ENCODE measurements at regions not wholly inside any gene's neighbourhood (a gene's known extent, or its start where the extent isn't known, plus 50 kb on each side); places are given as distances from the start of the nearest gene placed in this dataset.

DNA sequence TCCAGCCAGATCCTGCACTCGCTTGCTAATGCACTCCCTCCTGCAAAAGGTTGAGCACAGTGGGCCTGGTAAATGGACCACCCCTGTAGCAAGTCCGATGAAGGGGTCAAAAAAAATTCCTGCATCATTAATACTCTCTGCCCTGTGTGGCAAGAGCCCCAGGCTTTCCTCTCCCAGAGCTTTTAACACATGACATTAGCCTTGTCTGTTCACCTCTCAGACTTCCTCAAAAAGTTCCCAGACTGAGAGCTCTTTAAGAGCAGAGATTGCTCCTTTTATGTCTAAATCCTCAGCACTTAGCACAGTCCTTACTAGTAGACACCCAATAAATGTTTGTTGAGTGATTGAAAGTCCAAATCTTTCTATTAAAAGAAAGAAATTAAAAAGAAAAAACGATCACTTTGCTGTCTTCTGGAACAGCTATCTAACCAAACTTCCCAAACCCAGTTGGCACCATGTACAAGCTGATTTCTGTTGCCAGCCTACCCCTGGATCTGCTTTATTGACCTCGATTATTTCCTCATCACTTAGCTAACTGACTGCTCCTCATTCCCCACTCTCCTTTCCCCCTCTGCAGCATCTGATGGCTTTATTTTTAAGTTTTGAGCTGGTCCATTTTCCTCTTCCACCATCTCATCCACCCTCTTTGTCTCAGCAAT lies 209.8 kb downstream of the ENC1 start:
- H3K4me1 ChIP-seq, result peaks cover 26% of the 10 kb centered on the region
- no peaks in the 10 kb centered on the region for H3K9me3 ChIP-seq
- WGBS, result 75% methylated on average over 4 of the region's 4 CpGs
- no peak for TF ChIP-seq EP300 (IDR thresholded peaks at IDR 0.05)
- no peaks in the 10 kb centered on the region for H3K27me3 ChIP-seq
- H3K36me3 ChIP-seq, result no peaks in the 10 kb centered on the region
- H3K4me3 ChIP-seq, result no peak overlapping the region
- no peak for DNase-seq (ENCODE audit: low spot score in 2 of 2)
- H3K27ac ChIP-seq, result no peak overlapping the region

DNA sequence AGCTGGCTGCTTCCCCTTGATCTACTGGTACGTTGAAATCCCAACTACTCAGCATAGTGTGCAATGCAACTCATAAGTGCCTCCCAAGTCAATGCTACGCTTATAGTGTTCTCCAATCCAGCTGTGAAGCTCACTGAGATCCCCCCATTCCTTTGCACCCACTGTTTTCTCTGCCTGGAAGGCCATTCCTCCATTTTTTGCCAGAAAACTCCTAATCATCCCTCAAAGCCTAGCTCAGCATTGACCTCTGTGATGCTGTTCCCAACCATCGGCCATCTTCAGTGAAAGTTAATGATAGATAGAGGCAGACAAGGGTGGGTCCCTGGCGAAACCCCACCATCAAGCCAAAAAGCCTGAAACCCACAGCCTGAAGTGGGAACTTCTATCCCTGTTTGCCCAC lies 211.0 kb downstream of the ENC1 start:
- Histone ChIP-seq H3K36me3 (no peaks in the 10 kb centered on the region), H3K27ac (no peak overlapping the region), H3K9me3 (no peaks in the 10 kb centered on the region), H3K4me1 (peaks cover 26% of the 10 kb centered on the region), H3K4me3 (no peak overlapping the region), H3K27me3 (no peaks in the 10 kb centered on the region)
- WGBS, result 96% methylated on average over 4 of the region's 4 CpGs
- no peak for TF ChIP-seq POLR2A (IDR thresholded peaks at IDR 0.05)
- no peak for TF ChIP-seq POLR2AphosphoS5 (IDR thresholded peaks at IDR 0.05)
- TF ChIP-seq EP300 (IDR thresholded peaks at IDR 0.05), result no peak
- no peak for DNase-seq (ENCODE audit: low spot score in 2 of 2)

DNA sequence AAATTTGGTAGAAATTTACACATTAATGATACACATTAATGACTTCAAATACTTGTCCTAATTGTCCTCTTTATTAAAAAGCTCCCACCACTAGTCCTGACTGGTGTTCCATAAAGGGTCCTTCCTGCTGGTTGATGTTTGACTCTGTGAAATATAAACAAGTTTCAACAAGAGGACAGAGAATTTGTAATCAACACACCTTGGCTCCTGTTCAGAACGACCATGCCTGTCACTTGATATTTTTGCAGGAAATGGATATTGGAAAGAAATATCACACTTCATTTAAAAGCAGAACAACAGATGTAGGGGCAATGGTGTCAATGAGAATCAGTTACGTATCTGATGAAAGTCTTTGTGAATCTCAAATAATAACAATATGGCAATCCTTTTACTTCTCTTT lies 211.7 kb downstream of the ENC1 start:
- Histone ChIP-seq H3K4me3 (no peak overlapping the region), H3K27ac (no peak overlapping the region), H3K27me3 (no peaks in the 10 kb centered on the region), H3K4me1 (peaks cover 21% of the 10 kb centered on the region), H3K9me3 (no peaks in the 10 kb centered on the region), H3K36me3 (no peaks in the 10 kb centered on the region)
- TF ChIP-seq POLR2AphosphoS5 (IDR thresholded peaks at IDR 0.05), result no peak
- TF ChIP-seq, protein P1, sequence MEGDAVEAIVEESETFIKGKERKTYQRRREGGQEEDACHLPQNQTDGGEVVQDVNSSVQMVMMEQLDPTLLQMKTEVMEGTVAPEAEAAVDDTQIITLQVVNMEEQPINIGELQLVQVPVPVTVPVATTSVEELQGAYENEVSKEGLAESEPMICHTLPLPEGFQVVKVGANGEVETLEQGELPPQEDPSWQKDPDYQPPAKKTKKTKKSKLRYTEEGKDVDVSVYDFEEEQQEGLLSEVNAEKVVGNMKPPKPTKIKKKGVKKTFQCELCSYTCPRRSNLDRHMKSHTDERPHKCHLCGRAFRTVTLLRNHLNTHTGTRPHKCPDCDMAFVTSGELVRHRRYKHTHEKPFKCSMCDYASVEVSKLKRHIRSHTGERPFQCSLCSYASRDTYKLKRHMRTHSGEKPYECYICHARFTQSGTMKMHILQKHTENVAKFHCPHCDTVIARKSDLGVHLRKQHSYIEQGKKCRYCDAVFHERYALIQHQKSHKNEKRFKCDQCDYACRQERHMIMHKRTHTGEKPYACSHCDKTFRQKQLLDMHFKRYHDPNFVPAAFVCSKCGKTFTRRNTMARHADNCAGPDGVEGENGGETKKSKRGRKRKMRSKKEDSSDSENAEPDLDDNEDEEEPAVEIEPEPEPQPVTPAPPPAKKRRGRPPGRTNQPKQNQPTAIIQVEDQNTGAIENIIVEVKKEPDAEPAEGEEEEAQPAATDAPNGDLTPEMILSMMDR (IDR thresholded peaks at IDR 0.05), result no peak
- TF ChIP-seq EP300 (IDR thresholded peaks at IDR 0.05), result no peak
- no peak for TF ChIP-seq POLR2A (IDR thresholded peaks at IDR 0.05)
- WGBS, result 63% methylated on average over 2 of the region's 2 CpGs
- DNase-seq (ENCODE audit: low spot score in 2 of 2), result no peak

DNA sequence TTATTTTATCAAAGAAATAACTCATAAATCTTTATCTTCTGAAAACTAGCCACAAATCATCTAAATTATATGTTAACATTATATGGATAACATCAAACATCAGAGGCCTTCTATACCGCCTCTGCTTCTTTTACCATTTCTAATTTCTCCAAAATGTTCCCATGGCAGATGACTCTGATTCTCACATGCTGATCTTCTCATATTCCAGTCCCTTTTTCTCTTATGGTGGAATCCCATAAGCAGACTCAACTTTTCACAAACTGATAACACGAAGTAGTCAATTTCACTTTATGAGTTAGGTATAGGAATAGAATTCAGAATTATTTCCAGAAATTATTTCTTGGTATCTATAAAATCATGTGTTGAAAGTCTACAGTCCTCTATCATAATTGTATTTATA lies 212.3 kb downstream of the ENC1 start:
- Histone ChIP-seq H3K4me3 (no peak overlapping the region), H3K27ac (no peak overlapping the region), H3K36me3 (no peaks in the 10 kb centered on the region), H3K9me3 (no peaks in the 10 kb centered on the region), H3K27me3 (no peaks in the 10 kb centered on the region), H3K4me1 (peaks cover 15% of the 10 kb centered on the region)
- no peak for DNase-seq (ENCODE audit: low spot score in 2 of 2)
- WGBS, result 98% methylated on average over 2 of the region's 2 CpGs
- TF ChIP-seq, protein P1 (IDR thresholded peaks at IDR 0.05), result no peak
- no peak for TF ChIP-seq POLR2A (IDR thresholded peaks at IDR 0.05)
- TF ChIP-seq EP300 (IDR thresholded peaks at IDR 0.05), result no peak
- TF ChIP-seq POLR2AphosphoS5 (IDR thresholded peaks at IDR 0.05), result no peak

DNA sequence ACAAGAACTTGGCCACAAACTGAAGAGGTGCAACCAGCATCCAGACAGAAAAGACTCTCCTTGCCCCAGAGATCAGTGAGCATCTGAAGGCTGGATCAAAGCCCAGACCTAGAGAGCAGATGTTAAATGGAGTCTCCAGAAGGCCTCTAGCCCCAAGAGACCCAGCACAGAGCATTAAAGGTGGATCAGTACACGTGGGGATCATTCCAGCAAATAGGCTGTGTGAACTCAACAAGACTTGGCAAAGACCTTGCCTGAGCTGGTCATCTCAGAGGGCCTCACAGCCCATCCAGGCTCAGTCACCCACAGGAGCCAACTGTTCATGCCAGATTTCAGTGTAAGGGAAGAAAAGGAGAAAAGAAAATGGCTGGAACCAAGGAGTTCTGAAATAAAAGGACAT lies 214.0 kb downstream of the ENC1 start:
- DNase-seq (ENCODE audit: low spot score in 2 of 2), result no peak
- WGBS, result 90% methylated on average over 1 of the region's 1 CpG
- H3K36me3 ChIP-seq, result no peaks in the 10 kb centered on the region
- no peak overlapping the region for H3K27ac ChIP-seq
- H3K4me3 ChIP-seq, result no peak overlapping the region
- H3K9me3 ChIP-seq, result no peaks in the 10 kb centered on the region
- H3K27me3 ChIP-seq, result no peaks in the 10 kb centered on the region
- H3K4me1 ChIP-seq, result no peaks in the 10 kb centered on the region
- TF ChIP-seq POLR2AphosphoS5 (IDR thresholded peaks at IDR 0.05) (no peak), EP300 (IDR thresholded peaks at IDR 0.05) (no peak), POLR2A (IDR thresholded peaks at IDR 0.05) (no peak)
- TF ChIP-seq, protein P1 (IDR thresholded peaks at IDR 0.05), result no peak

DNA sequence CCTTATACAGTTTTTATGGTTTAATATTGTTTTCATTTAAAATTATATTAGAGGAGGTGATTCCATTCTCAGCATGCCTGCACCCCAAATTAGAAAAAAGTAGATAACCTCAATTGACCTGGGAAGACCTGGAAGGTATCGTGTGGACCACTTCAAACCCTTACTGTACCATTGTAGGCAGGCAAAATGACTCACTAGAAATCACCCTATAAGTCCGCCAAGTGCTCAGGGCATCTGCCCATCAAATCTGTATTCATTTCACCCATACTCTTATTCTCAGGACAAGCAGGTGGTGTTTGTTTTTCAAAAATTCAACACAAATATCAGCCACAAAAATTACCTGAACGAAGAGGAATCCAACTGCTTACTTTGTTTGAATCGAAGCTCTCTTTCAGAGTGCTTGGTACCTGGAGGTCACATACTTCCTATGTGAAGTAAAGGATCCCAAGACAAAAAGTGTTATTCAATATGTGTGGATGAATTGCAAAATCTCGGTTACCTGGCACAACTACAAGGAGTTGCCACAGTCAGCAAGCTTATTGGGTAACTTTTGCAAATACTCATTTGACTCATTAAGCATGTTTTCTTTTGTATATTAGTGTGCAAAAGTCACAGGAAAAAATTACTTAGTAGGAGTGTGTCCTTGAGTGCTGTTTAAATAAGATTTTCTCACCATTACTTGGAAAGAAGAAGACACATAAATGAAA lies 216.2 kb downstream of the ENC1 start:
- Histone ChIP-seq H3K4me1 (no peaks in the 10 kb centered on the region), H3K27ac (no peak overlapping the region), H3K27me3 (no peaks in the 10 kb centered on the region), H3K9me3 (no peaks in the 10 kb centered on the region), H3K4me3 (no peak overlapping the region), H3K36me3 (no peaks in the 10 kb centered on the region)
- DNase-seq (ENCODE audit: low spot score in 2 of 2), result no peak
- TF ChIP-seq, protein P1 (IDR thresholded peaks at IDR 0.05), result no peak
- TF ChIP-seq POLR2AphosphoS5 (IDR thresholded peaks at IDR 0.05) (peak in 2 of 3 donors; percentile 36 to 46), EP300 (IDR thresholded peaks at IDR 0.05) (no peak), POLR2A (IDR thresholded peaks at IDR 0.05) (no peak)
- 72% methylated on average over 5 of the region's 5 CpGs for WGBS
